Activated CD4-positive, alpha-beta T cell treated with anti-CD3 and anti-CD28 coated beads for 24 hours (primary cell): ENCODE measurements at regions not wholly inside any gene's neighbourhood (a gene's known extent, or its start where the extent isn't known, plus 50 kb on each side); places are given as distances from the start of the nearest gene placed in this dataset.

ENCODE experiments used
- DNase-seq, 2 donors: peaks; one replicate each; pipeline ENCODE4 v3.0.0-alpha.2; 2020; ENCODE audit warnings: low read depth in 2 of 2

GRCh38 chr14:50038398-50039119, 77.8 kb downstream of the VCPKMT start:
- peak; percentile 56 to 58 for DNase-seq

DNA sequence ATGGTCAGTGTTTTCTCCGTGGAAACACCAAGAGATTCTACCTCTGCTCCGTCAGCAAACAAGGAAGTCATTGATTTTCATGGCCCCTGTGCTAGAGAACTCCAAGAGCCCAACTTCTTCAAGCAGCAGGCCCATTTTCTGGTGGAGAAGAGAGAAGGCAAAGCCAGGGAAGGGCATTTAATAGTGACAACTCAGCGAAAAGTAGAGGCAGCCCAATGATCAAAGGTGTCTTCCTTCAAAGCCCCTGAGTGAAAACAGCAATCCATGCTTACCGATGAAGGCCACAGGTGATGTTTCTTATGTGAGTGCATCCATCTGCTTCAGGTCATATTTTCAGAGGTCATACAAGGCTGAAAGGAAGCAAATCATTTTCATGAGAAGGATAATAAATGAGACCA, 77.3 kb downstream of the VCPKMT start:
- DNase-seq = no peak

GRCh38 chr14:50039734-50040400, 76.5 kb downstream of the VCPKMT start:
- no peak for DNase-seq

DNA sequence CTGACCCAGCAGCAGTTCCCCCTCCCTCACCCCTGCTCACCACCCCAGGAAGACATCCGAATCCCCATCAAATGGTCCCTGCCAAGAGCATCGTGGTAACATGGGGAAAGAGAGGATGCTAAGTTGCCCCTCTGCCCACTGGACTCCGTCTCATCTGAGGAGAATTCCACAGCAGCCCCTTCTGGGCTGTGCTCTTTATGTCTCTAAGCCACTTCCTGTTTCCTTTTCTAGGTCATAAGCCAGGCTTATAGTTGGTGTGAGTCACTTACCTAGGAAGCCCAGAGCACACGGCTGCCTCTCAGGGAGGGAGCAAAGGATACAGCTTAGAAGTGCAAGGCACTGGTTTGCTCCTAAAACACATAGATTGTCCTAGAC, 76.0 kb downstream of the VCPKMT start:
- no peak for DNase-seq

GRCh38 chr14:50040895-50041465, 75.4 kb downstream of the VCPKMT start:
- DNase-seq = no peak

DNA sequence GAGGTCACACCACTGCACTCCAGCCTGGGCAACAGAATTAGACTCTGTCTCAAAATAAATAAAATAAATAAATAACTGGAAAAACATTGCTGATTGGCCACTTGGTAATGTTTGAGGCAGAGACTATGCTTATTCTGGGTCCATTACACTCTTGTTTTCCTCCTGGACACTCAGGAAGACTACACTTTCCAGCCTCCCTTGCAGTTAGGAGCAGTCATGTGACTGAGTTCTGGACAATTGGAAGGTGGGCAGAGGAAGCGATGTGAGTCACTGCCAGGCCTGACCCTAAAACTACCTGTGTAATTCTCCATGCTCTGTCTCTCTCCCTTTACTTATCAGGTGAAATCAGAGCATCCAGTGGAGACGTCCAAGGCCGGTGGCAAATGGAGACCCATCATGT, 74.4 kb downstream of the VCPKMT start:
- no peak for DNase-seq

DNA sequence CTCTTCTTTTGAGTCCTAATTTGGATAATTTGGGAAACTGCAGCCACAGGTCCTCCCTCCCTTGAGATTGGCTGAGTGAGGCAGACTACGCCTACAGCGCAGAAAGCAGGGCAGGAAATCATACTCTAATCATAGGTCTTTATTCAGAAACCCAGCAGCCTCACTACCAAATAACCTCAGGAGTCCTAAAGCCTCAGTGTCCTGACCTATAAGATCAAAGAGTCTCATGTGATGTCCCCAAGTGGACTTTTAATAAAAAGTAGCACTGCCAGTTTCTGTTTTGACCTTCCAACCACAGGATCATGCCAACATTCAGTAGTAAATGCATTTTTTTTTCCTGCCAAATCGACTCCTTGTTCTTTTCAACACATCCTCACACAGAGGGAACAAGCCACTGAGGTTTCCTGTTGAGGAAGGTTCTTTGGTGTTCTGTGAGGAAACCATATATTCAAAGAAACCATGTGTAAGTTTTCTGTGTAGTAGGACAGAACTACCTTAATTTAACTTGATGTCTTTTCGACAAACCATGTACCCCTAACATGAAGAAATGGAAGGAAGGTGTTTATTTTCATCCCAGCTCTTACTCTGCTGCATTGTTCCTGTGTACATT, 72.2 kb downstream of the VCPKMT start:
- DNase-seq = no peak

GRCh38 chr14:50045039-50045711, 71.2 kb downstream of the VCPKMT start:
- peak in 1 of 2 donors; percentile 52 for DNase-seq

DNA sequence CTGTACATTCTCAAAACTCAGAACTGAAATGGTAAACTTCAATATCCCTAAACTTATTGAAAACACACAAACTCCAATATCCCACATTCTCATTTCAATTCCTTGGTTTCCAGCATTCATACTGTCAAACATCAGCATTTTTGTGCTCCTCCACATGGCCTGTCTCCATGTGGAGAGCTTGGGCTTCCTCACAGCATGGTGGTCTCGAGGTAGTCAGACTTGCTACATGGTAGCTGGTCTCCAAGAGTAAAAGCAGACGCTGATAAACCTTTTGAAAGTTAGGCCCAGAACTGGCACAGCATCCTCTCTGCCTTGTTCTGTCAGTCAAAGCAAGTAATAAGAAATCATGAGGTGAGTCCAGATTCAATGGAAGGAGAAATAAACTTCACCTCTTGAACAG, 70.5 kb downstream of the VCPKMT start:
- no peak for DNase-seq

- DNase-seq = no peak
Observed at GRCh38 chr14:50047274-50047676, 69.1 kb downstream of the VCPKMT start.

DNA sequence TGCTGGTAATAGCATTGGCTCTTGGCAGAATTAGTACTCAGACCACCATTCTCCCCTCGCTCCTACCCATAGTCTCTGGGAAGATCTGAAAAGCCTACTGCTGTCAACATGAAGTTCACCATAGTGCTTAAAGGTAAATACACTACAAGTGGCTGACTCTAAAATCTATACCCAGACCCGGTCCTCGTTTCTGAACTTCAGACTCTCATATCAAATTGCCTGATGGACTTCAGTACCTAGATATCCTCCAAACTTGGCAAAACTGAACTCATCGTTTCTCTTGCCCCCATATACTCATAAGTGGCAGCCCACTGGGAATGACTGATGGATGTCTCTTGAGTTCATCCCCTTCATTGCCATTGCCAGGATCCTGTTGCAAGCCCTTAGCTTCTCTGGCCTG, 67.3 kb downstream of the VCPKMT start:
- no peak for DNase-seq

DNA sequence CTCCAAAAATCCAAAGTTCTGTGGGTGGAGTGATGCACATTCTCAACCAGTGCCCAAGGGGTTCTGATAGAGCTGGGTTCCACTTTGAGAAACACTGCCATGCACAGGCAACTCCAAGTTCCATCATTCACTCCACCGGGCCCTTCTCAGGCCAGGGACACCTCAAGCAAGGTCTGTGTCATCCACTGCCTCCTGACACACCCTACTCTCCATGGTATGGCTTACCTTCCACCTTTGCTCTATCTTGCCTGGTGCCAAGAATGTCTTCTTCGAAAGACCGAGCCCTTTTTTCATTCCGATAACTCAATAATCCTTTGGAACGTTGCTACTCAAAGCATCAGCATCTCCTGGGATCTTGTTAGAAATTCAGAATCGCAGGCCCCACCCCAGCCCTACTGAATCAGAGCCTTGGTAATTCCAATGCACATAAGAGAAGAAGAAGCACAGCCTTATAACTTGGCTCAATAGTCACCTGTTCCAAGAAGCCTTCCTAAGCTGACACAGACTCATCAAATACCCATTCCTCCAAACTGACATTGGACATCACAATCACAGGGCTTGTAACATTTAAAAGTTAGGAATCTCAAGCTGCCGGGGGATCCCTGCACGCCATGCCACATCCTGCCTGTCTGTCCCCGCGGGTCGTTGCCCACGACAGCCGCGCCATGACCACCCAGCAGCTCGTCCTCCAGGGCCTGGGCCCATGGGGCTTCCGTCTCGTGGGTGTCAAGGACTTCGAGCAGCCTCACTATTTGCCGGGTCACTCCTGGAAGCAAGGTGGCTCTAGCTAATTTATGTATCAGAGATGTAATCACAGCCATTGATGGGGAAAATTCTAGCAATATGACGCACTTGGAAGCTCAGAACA, 66.4 kb downstream of the VCPKMT start:
- no peak for DNase-seq

DNA sequence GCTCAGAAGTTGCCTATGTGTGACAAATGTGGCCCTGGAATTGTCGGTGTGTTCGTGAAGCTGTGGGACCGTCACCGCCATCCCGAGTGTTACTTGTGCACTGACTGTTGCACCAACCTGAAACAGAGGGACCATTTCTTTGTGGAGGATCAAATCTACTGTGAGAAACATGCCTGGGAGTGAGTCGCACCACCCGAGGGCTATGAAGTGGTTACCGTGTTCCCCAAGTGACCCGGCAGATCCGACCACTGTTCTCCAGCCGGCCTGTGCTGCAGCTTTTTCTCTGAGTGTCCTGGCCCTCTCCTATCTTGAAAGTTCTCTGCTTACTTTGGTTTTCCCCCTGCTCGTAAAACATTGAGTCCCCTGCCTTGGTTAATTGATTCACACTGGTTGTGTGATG, 65.3 kb downstream of the VCPKMT start:
- no peak for DNase-seq

GRCh38 chr14:50051706-50052105, 64.7 kb downstream of the VCPKMT start:
- DNase-seq = no peak

GRCh38 chr14:50052517-50052916, 63.9 kb downstream of the VCPKMT start:
- DNase-seq = no peak

GRCh38 chr14:50053935-50054334, 62.4 kb downstream of the VCPKMT start:
- DNase-seq = no peak

GRCh38 chr14:50055461-50056228, 60.7 kb downstream of the VCPKMT start:
- DNase-seq = no peak

GRCh38 chr14:50056435-50056834, 59.9 kb downstream of the VCPKMT start:
- no peak for DNase-seq

- DNase-seq = no peak
Observed at GRCh38 chr14:50057331-50057730, 59.0 kb downstream of the VCPKMT start.

DNA sequence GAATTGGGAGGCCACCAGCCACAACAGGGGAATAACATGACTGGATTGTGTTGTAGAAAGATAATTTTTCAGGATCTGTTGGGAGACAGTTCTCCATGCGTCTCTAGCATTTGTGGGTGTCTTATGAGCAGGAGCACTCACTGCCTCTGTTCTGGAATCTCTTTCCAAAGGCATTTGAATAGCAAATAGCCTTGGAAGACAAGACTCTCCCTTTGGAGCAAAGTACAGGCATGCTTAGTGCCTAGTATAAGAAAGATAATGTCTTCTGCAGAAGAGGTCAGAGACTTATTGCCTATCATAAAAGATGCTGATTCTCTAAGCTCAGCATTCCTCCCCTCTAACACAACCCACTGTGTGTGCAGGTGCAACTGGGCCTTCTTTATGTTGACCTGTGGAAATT, 58.3 kb downstream of the VCPKMT start:
- no peak for DNase-seq
